Endodermal cell (in vitro differentiated cells): ENCODE measurements at regions not wholly inside any gene's neighbourhood (a gene's known extent, or its start where the extent isn't known, plus 50 kb on each side); places are given as distances from the start of the nearest gene placed in this dataset.

Source experiments
- DNase-seq: peaks from one replicate; pipeline ENCODE4 v3.0.0-alpha.2; 2017
- H3K27ac ChIP-seq: 2 replicates; pipeline ENCODE4 v1.5.1; 2013; ENCODE audit warnings: mild to moderate bottlenecking, low read depth, low read length, moderate library complexity
- H3K27me3 ChIP-seq: 2 replicates; pipeline ENCODE4 v1.6.1; 2013; ENCODE audit warnings: mild to moderate bottlenecking, low read length, moderate library complexity; ENCODE audit not compliant: insufficient read depth, control insufficient read depth, poor library complexity, severe bottlenecking
- H3K36me3 ChIP-seq: 2 replicates; pipeline ENCODE4 v1.7.0; 2013; ENCODE audit warnings: mild to moderate bottlenecking, low read length, moderate library complexity; ENCODE audit not compliant: control insufficient read depth, insufficient read depth
- H3K4me1 ChIP-seq: one replicate; pipeline ENCODE4 v1.7.0; 2013; ENCODE audit warnings: low read length; ENCODE audit not compliant: control insufficient read depth, insufficient read depth
- H3K4me3 ChIP-seq: 2 replicates; pipeline ENCODE4 v1.5.1; 2013; ENCODE audit warnings: mild to moderate bottlenecking, low read length, moderate library complexity
- H3K9ac ChIP-seq: 2 replicates; pipeline ENCODE4 v1.6.1; 2013; ENCODE audit warnings: mild to moderate bottlenecking, low read length, moderate library complexity; ENCODE audit not compliant: poor library complexity, severe bottlenecking; ENCODE audit errors: extremely low read depth
- H3K9me3 ChIP-seq: 2 replicates; pipeline ENCODE4 v1.6.1; 2013; ENCODE audit warnings: mild to moderate bottlenecking, low read length, moderate library complexity; ENCODE audit not compliant: control insufficient read depth
- H3K27ac Mint-ChIP-seq: 2 replicates; pipeline ENCODE4 v1.8.0; 2020; ENCODE audit warnings: mixed read lengths
- H3K27me3 Mint-ChIP-seq: 2 replicates; pipeline ENCODE4 v1.8.0; 2021; ENCODE audit warnings: mild to moderate bottlenecking, mixed read lengths; ENCODE audit not compliant: insufficient read depth
- H3K36me3 Mint-ChIP-seq: 2 replicates; pipeline ENCODE4 v1.8.0; 2020; ENCODE audit warnings: low read depth, mixed read lengths
- H3K4me1 Mint-ChIP-seq: 2 replicates; pipeline ENCODE4 v1.8.0; 2020; ENCODE audit warnings: mixed read lengths
- H3K4me3 Mint-ChIP-seq: 2 replicates; pipeline ENCODE4 v1.8.0; 2020; ENCODE audit warnings: mild to moderate bottlenecking, moderate library complexity, mixed read lengths
- H3K9me3 Mint-ChIP-seq: 2 replicates; pipeline ENCODE4 v1.8.0; 2020; ENCODE audit warnings: mild to moderate bottlenecking, mixed read lengths
- CTCF ChIP-seq: fragments of 200-600 bp; sonication (generic); conservative IDR thresholded peaks from 2 replicates; pipeline ENCODE4 v1.5.0; 2021; ENCODE audit warnings: antibody characterized with exemption, mild to moderate bottlenecking
- WGBS, 2 experiments: methylation state at CpG; one replicate each; pipeline versions ENCODE4 v1.1.5 to v1.1.7; 2013; ENCODE audit warnings: missing lambda C conversion rate in 2 of 2, mixed read lengths in 1 of 2; ENCODE audit not compliant: insufficient coverage in 1 of 2, insufficient read length in 1 of 2; 5-methylcytosine and 5-hydroxymethylcytosine counted together

GRCh38 chr18:61681065-61681464 is 211.7 kb downstream of the RNF152 start:
- no peaks in the 10 kb centered on the region for H3K4me1 ChIP-seq
- 71 to 100% methylated on average over 1 to 2 of the region's 2 CpGs for WGBS, 2 experiments

GRCh38 chr18:61679836-61680235 is 213.0 kb downstream of the RNF152 start:
- Histone ChIP-seq H3K9me3 (peaks cover 55% of the 10 kb centered on the region), H3K36me3 (no peaks in the 10 kb centered on the region), H3K4me3 (peak overlapping the region; percentile 43), H3K9ac (no peak overlapping the region), H3K4me1 (no peaks in the 10 kb centered on the region), H3K27me3 (no peaks in the 10 kb centered on the region), H3K27ac (no peak overlapping the region)
- DNase-seq, result no peak
- H3K9me3 Mint-ChIP-seq, result peaks cover 36% of the 10 kb centered on the region
- H3K4me1 Mint-ChIP-seq, result peaks cover 5% of the 10 kb centered on the region
- H3K27ac Mint-ChIP-seq, result no peak overlapping the region
- no peaks in the 10 kb centered on the region for H3K27me3 Mint-ChIP-seq
- H3K36me3 Mint-ChIP-seq, result peaks cover 7% of the 10 kb centered on the region
- H3K4me3 Mint-ChIP-seq, result no peak overlapping the region
- no peak for TF ChIP-seq CTCF
- WGBS, 2 experiments, result 99% methylated on average over 3 of the region's 3 CpGs; no CpG with 5 or more reads in 1 of the 2 experiments

More at GRCh38 chr18:61681065-61681464, 211.7 kb downstream of the RNF152 start:
- TF ChIP-seq CTCF, result no peak
- Mint-ChIP-seq H3K4me1 (peaks cover 5% of the 10 kb centered on the region), H3K9me3 (peaks cover 40% of the 10 kb centered on the region), H3K36me3 (peaks cover 7% of the 10 kb centered on the region), H3K4me3 (no peak overlapping the region), H3K27me3 (no peaks in the 10 kb centered on the region), H3K27ac (no peak overlapping the region)
- no peak for DNase-seq
- Histone ChIP-seq H3K9me3 (peaks cover 68% of the 10 kb centered on the region), H3K36me3 (peaks cover 5% of the 10 kb centered on the region), H3K4me3 (no peak overlapping the region), H3K27ac (no peak overlapping the region), H3K27me3 (no peaks in the 10 kb centered on the region), H3K9ac (no peak overlapping the region)

GRCh38 chr18:61677435-61677970 is 215.3 kb downstream of the RNF152 start:
- Mint-ChIP-seq H3K9me3 (peaks cover 36% of the 10 kb centered on the region), H3K27ac (no peak overlapping the region), H3K36me3 (peaks cover 7% of the 10 kb centered on the region), H3K4me1 (peaks cover 4% of the 10 kb centered on the region), H3K4me3 (no peak overlapping the region), H3K27me3 (no peaks in the 10 kb centered on the region)
- Histone ChIP-seq H3K4me1 (no peaks in the 10 kb centered on the region), H3K9me3 (peaks cover 36% of the 10 kb centered on the region), H3K9ac (no peak overlapping the region), H3K36me3 (no peaks in the 10 kb centered on the region), H3K27ac (no peak overlapping the region), H3K27me3 (no peaks in the 10 kb centered on the region), H3K4me3 (no peak overlapping the region)
- 80 to 85% methylated on average over 4 of the region's 4 CpGs for WGBS, 2 experiments
- no peak for DNase-seq
- TF ChIP-seq CTCF, result no peak
